Type B pancreatic cell (in vitro differentiated cells): ENCODE measurements at regions not wholly inside any gene's neighbourhood (a gene's known extent, or its start where the extent isn't known, plus 50 kb on each side); places are given as distances from the start of the nearest gene placed in this dataset.

Experiments
- DNase-seq: peaks from one replicate; pipeline ENCODE4 v3.0.0; 2021; ENCODE audit warnings: mixed read lengths; ENCODE audit not compliant: unreplicated experiment; ENCODE audit errors: extremely low spot score
- H3K27ac Mint-ChIP-seq: 2 replicates; pipeline ENCODE4 v1.8.0; 2021; ENCODE audit warnings: mild to moderate bottlenecking, mixed read lengths
- H3K27me3 Mint-ChIP-seq: 2 replicates; pipeline ENCODE4 v1.8.0; 2021; ENCODE audit warnings: mixed read lengths
- H3K36me3 Mint-ChIP-seq: 2 replicates; pipeline ENCODE4 v1.8.0; 2021; ENCODE audit warnings: mixed read lengths
- H3K4me1 Mint-ChIP-seq: one replicate; pipeline ENCODE4 v1.8.0; 2021; ENCODE audit warnings: mixed read lengths; ENCODE audit not compliant: unreplicated experiment
- H3K4me3 Mint-ChIP-seq: 2 replicates; pipeline ENCODE4 v1.8.0; 2021; ENCODE audit warnings: mild to moderate bottlenecking, mixed read lengths
- H3K9me3 Mint-ChIP-seq: 2 replicates; pipeline ENCODE4 v1.8.0; 2021; ENCODE audit warnings: mixed read lengths
- TF ChIP-seq, protein P1 (sequence below): fragments of 200-600 bp; sonication (generic); conservative IDR thresholded peaks from 2 replicates; pipeline ENCODE4 v1.5.0; 2021; ENCODE audit warnings: antibody characterized with exemption, mild to moderate bottlenecking

DNA sequence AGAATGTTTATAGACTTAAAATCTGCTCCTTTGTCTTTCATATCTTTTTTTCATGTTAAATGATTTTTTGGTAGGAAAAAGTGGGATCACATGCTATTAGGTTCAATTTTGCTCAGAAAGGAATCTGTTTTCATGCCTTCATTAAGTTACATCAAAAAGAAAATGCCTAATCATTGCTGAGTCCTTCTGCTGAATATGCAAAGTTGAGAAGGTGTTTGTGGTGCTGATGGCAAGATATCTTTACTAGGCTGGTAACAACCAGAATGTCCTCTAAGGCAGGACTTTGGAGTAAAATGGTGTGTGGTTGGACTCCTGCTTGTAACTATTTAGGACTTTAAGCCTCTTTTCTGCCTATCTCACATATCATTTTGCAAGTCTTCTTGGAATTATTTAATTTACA, 88.3 kb downstream of the TRIB2 start:
- Mint-ChIP-seq H3K9me3 (peaks cover 16% of the 10 kb centered on the region), H3K36me3 (no peaks in the 10 kb centered on the region), H3K27ac (no peak overlapping the region), H3K4me3 (no peak overlapping the region), H3K27me3 (no peaks in the 10 kb centered on the region), H3K4me1 (peaks cover 16% of the 10 kb centered on the region)
- no peak for DNase-seq
- TF ChIP-seq, protein P1, sequence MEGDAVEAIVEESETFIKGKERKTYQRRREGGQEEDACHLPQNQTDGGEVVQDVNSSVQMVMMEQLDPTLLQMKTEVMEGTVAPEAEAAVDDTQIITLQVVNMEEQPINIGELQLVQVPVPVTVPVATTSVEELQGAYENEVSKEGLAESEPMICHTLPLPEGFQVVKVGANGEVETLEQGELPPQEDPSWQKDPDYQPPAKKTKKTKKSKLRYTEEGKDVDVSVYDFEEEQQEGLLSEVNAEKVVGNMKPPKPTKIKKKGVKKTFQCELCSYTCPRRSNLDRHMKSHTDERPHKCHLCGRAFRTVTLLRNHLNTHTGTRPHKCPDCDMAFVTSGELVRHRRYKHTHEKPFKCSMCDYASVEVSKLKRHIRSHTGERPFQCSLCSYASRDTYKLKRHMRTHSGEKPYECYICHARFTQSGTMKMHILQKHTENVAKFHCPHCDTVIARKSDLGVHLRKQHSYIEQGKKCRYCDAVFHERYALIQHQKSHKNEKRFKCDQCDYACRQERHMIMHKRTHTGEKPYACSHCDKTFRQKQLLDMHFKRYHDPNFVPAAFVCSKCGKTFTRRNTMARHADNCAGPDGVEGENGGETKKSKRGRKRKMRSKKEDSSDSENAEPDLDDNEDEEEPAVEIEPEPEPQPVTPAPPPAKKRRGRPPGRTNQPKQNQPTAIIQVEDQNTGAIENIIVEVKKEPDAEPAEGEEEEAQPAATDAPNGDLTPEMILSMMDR: no peak

DNA sequence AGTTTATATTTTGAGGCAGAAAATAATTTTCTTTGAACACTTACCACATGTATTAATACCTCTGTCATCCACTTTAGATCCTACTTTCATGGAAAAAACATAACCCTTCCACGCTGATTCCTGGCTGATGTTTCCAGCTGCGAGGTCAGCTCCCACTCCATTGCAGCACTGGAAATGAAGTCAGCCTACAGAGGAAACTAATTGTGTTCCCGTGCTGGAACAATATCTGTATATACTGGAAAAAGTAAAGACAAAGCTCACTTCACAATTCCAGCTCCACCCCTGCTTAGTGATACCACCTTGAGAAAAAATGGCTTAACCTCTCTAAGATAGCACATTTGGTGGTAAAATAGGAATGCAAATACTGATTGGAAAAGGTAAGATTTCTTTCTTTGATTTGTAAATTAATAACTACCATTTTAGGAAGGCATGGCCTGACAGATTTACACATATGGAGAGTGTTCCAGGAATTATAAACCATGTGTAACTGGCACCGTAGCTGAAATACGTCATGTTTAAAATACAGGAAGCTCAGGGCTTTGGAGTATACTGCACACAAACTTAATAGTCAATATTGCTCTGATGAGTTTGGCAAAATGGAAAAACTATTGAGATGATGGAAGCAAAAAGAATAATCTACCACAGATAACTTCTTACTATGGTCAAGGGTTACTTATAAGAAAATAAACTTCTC, 90.0 kb downstream of the TRIB2 start:
- Mint-ChIP-seq H3K27ac (no peak overlapping the region), H3K36me3 (no peaks in the 10 kb centered on the region), H3K9me3 (peaks cover 5% of the 10 kb centered on the region), H3K4me1 (peaks cover 16% of the 10 kb centered on the region), H3K4me3 (no peak overlapping the region), H3K27me3 (no peaks in the 10 kb centered on the region)
- DNase-seq: no peak
- TF ChIP-seq, protein P1: no peak

DNA sequence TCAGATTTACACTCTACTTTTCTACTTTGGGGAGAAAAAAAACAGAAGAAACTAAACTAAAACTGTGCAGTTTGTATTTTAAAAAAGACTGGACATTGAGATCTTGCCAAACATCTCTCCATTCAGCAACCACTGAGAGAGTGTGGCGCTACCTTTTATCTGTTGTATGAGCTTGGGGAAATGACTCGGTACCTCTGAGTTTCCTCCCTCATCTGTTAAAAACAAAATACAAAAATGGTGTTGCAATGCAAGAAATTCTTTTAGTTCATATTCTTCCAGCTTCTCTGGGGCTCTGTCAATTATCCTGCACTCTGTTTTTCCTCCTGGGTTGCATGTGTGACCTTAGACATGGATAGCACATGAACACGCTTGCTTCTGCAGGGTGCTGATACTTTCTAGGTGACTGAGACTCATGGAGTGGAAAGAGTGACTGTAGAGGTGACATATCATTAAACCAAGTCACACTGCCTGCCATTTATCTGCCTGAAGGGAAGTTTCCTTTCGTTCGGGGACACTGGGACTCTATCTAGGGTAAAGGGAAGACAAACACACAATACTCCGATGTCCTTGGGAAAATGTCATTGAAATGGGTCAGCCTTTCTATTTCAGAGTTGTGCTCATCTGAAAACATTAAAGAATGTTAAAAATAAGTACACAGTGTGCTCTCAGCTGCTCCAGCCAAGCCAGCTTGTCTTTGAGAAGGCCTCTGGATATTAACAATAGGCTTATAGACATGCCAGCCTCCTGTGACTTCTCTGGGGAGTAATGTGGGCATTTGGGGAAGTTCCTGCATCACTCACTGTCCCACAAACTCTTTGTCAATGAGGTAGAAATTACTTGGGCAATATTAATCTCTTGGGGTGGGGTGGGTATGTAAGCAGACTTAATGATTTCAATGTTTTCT, 91.4 kb downstream of the TRIB2 start:
- Mint-ChIP-seq H3K4me1 (peaks cover 16% of the 10 kb centered on the region), H3K36me3 (no peaks in the 10 kb centered on the region), H3K4me3 (no peak overlapping the region), H3K9me3 (no peaks in the 10 kb centered on the region), H3K27me3 (no peaks in the 10 kb centered on the region), H3K27ac (no peak overlapping the region)
- no peak for DNase-seq
- TF ChIP-seq, protein P1: no peak

DNA sequence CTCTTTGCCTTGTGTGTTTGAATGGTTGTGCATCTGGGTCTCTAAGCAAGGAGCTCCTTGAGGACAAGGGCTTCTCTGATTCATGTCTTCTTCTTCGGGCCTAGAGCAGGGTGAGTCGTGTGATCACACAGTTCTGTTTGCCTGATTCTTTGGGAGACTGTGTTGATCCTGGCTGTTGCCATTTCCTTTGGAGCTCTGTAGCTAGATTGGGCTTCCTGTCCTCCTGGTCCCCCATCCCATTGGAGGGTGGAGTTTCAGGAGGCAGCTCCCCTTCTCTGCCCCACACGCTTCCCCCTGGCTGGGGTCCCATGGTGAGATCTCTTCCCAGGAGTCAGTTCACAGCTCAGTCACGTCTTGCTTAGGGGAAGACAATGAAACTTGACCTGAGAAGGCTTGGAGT, 92.8 kb downstream of the TRIB2 start:
- Mint-ChIP-seq H3K4me3 (no peak overlapping the region), H3K27ac (no peak overlapping the region), H3K27me3 (no peaks in the 10 kb centered on the region), H3K36me3 (no peaks in the 10 kb centered on the region), H3K4me1 (peaks cover 13% of the 10 kb centered on the region), H3K9me3 (no peaks in the 10 kb centered on the region)
- TF ChIP-seq, protein P1: no peak
- DNase-seq: no peak

DNA sequence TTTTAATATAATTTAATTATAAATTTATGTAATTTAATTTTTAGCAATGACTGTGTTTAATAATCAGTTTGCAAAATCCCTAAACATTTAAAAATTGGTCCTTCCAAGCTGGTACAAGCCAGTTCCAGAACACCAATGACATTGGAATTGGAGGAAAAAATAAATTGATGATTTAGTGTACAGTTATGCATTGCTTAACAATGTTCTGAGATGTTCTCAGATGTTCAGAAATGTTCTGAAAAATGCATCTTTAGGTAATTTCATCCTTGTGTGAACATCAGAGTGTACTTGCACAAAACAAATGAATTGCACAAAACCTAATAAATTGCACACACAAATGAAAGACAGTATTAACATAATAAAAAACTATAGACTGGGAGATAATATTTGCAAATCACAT, 95.2 kb downstream of the TRIB2 start:
- Mint-ChIP-seq H3K36me3 (no peaks in the 10 kb centered on the region), H3K27me3 (no peaks in the 10 kb centered on the region), H3K4me3 (no peak overlapping the region), H3K9me3 (no peaks in the 10 kb centered on the region), H3K27ac (no peak overlapping the region), H3K4me1 (peaks cover 13% of the 10 kb centered on the region)
- DNase-seq: no peak
- TF ChIP-seq, protein P1: no peak
